ENCODE measurements at regions not wholly inside any gene's neighbourhood (a gene's known extent, or its start where the extent isn't known, plus 50 kb on each side); places are given as distances from the start of the nearest gene placed in this dataset.

GRCh38 chr9:26695298-26695622 is 197.3 kb downstream of the CAAP1 start:
- Histone ChIP-seq H3K36me3 (no peaks in the 10 kb centered on the region), H3K4me1 (no peaks in the 10 kb centered on the region), H3K4me3 (no peak overlapping the region), H3K9me3 (peaks cover 0 to 8% of the 10 kb centered on the region in 2 donors), H3K27me3 (no peaks in the 10 kb centered on the region), H3K27ac (no peak overlapping the region)
- DNase-seq (no peak), ATAC-seq (no peak)
- no peak for TF ChIP-seq CTCF (IDR thresholded peaks at IDR 0.05)
- intact Hi-C loops (cut with DNase I): no loop called here

GRCh38 chr9:26694381-26695297 is 198.0 kb downstream of the CAAP1 start:
- DNase-seq (no peak), ATAC-seq (no peak)
- Histone ChIP-seq H3K9me3 (peaks cover 0 to 7% of the 10 kb centered on the region in 2 donors), H3K27ac (no peak overlapping the region), H3K4me3 (no peak overlapping the region), H3K27me3 (no peaks in the 10 kb centered on the region), H3K36me3 (no peaks in the 10 kb centered on the region), H3K4me1 (no peaks in the 10 kb centered on the region)
- intact Hi-C loops (cut with DNase I): no loop called here
- TF ChIP-seq CTCF (IDR thresholded peaks at IDR 0.05): no peak

GRCh38 chr9:26689041-26689440 is 203.6 kb downstream of the CAAP1 start:
- Histone ChIP-seq H3K4me3 (no peak overlapping the region), H3K27ac (no peak overlapping the region), H3K9me3 (no peaks in the 10 kb centered on the region), H3K4me1 (no peaks in the 10 kb centered on the region), H3K36me3 (no peaks in the 10 kb centered on the region), H3K27me3 (no peaks in the 10 kb centered on the region)
- ATAC-seq (no peak), DNase-seq (no peak)
- no peak for TF ChIP-seq CTCF (IDR thresholded peaks at IDR 0.05)
- intact Hi-C loops (cut with DNase I): no loop called here

GRCh38 chr9:26687421-26687820 is 205.2 kb downstream of the CAAP1 start:
- no peak for DNase-seq
- no peak overlapping the region for H3K27ac ChIP-seq
- TF ChIP-seq CTCF (IDR thresholded peaks at IDR 0.05): no peak
- H3K9me3 ChIP-seq: no peaks in the 10 kb centered on the region
- H3K4me3 ChIP-seq: no peak overlapping the region
- H3K36me3 ChIP-seq: no peaks in the 10 kb centered on the region
- H3K27me3 ChIP-seq: no peaks in the 10 kb centered on the region
- H3K4me1 ChIP-seq: no peaks in the 10 kb centered on the region
- ATAC-seq: no peak
- intact Hi-C loops (cut with DNase I): no loop called here

GRCh38 chr9:26685818-26686217 is 206.8 kb downstream of the CAAP1 start:
- Histone ChIP-seq H3K27me3 (no peaks in the 10 kb centered on the region), H3K4me1 (no peaks in the 10 kb centered on the region), H3K27ac (no peak overlapping the region), H3K36me3 (no peaks in the 10 kb centered on the region), H3K9me3 (no peaks in the 10 kb centered on the region), H3K4me3 (no peak overlapping the region)
- DNase-seq (no peak), ATAC-seq (no peak)
- intact Hi-C loops (cut with DNase I): no loop called here
- no peak for TF ChIP-seq CTCF (IDR thresholded peaks at IDR 0.05)
